Upper lobe of left lung (tissue), 6 donors: ENCODE measurements at regions not wholly inside any gene's neighbourhood (a gene's known extent, or its start where the extent isn't known, plus 50 kb on each side); places are given as distances from the start of the nearest gene placed in this dataset.
"Not testable (repeated sequence)": the region's sequence is repeated elsewhere in the genome, so short reads cannot be mapped to it uniquely, and the experiment has no call there.

Source experiments
- ATAC-seq, 2 donors: fragments of 200-7000 bp; cut with Tn5 transposase; one replicate each; pipeline ENCODE4 v1.9.1; 2022; ENCODE audit warnings: mild to moderate bottlenecking in 2 of 2, moderate library complexity in 2 of 2; ENCODE audit not compliant: low FRiP score in 2 of 2
- DNase-seq, 2 donors: peaks; one replicate each; pipeline ENCODE4 v3.0.0-alpha.2; 2019 to 2020
- H3K27ac ChIP-seq, 4 donors: fragments of 200-600 bp; sonication (generic); one replicate each; pipeline ENCODE4 v1.5.1; 2016 to 2019
- H3K27me3 ChIP-seq, 4 donors: fragments of 200-600 bp; sonication (generic); one replicate each; pipeline ENCODE4 v1.5.1; 2017 to 2019
- H3K36me3 ChIP-seq, 4 donors: fragments of 200-600 bp; sonication (generic); one replicate each; pipeline ENCODE4 v1.5.1; 2016 to 2019
- H3K4me1 ChIP-seq, 4 donors: fragments of 200-600 bp; sonication (generic); one replicate each; pipeline ENCODE4 v1.5.1; 2018 to 2019
- H3K4me3 ChIP-seq, 4 donors: fragments of 200-600 bp; sonication (generic); one replicate each; pipeline ENCODE4 v1.5.1; 2017 to 2019; ENCODE audit warnings: mild to moderate bottlenecking in 2 of 4, moderate library complexity in 1 of 4
- H3K9me3 ChIP-seq, 4 donors: fragments of 200-600 bp; sonication (generic); one replicate each; pipeline ENCODE4 v1.5.1; 2018 to 2019
- EP300 ChIP-seq, 4 donors: sonication (generic); formaldehyde crosslinking; IDR thresholded peaks; one replicate each; pipeline ENCODE4 v1.5.1; 2017; ENCODE audit warnings: antibody characterized with exemption in 4 of 4, control low read depth in 2 of 4
- POLR2A ChIP-seq, 4 donors: fragments of 450-650 bp; IDR thresholded peaks; one replicate each; pipeline ENCODE4 v1.5.1; 2016 to 2017; ENCODE audit warnings: antibody characterized with exemption in 4 of 4, mild to moderate bottlenecking in 2 of 4
- POLR2AphosphoS5 ChIP-seq, 2 donors: sonication (generic); formaldehyde crosslinking; IDR thresholded peaks; one replicate each; pipeline ENCODE4 v1.5.1; 2017; ENCODE audit warnings: antibody characterized with exemption in 2 of 2
- WGBS, 2 donors: methylation state at CpG; one replicate each; pipeline ENCODE4 v1.1.5; 2017 to 2018; 5-methylcytosine and 5-hydroxymethylcytosine counted together
- TF ChIP-seq, protein P1 (sequence below), 6 experiments: fragments of 450-650 bp in 4 of 6; fragments of 200-600 bp in 2 of 6; sonication (generic) in 2 of 6; IDR thresholded peaks; one replicate each; pipeline ENCODE4 v1.5.1; 2016 to 2019; ENCODE audit warnings: antibody characterized with exemption in 6 of 6
- donor health status: DM: no; HTN: no; CAD: no; lungs with moderate emphysema.
- donor health status: DM: no; HTN: yes; CAD: no; lungs with severe emphysema.

DNA sequence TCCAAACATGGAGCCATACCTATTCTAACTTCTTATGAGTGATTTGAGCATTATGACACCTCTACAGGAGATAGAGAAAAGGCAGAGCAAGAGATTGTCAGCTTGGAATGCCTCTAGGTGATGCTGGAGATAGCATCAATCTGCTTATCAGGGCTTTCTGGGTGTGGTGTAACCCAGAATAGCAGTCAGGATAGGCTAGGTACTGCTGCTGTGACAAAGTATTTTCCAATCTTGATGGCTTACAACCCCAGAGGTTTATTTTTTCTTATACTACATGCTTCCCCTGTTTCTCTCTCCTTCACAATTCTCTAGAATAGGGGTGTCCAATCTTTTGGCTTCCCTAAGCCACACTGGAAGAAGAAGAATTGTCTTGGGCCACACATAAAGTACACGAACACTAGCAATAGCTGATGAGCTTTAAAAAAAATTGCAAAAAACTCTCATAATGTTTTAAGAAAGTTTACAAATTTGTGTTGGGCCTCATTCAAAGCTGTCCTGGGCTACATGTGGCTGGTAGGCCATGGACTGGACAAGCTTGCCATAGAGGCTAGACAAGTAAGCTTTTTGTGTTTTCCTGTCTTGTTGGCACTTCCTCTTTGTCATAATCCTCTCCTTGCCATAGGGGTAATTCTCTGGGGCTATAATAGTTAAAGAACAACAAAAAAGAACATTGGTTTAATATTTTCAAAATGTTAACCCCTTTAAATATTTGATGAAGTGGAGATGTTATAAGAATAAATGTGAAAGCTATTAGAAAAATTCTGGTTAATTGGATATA, 123.9 kb upstream of the PMCH start:
- H3K9me3 ChIP-seq, result no peaks in the 10 kb centered on the region
- H3K4me1 ChIP-seq, result no peaks in the 10 kb centered on the region
- DNase-seq (no peak), ATAC-seq (no peak)
- H3K27ac ChIP-seq, result no peak overlapping the region
- H3K36me3 ChIP-seq, result no peaks in the 10 kb centered on the region
- TF ChIP-seq, protein P1, sequence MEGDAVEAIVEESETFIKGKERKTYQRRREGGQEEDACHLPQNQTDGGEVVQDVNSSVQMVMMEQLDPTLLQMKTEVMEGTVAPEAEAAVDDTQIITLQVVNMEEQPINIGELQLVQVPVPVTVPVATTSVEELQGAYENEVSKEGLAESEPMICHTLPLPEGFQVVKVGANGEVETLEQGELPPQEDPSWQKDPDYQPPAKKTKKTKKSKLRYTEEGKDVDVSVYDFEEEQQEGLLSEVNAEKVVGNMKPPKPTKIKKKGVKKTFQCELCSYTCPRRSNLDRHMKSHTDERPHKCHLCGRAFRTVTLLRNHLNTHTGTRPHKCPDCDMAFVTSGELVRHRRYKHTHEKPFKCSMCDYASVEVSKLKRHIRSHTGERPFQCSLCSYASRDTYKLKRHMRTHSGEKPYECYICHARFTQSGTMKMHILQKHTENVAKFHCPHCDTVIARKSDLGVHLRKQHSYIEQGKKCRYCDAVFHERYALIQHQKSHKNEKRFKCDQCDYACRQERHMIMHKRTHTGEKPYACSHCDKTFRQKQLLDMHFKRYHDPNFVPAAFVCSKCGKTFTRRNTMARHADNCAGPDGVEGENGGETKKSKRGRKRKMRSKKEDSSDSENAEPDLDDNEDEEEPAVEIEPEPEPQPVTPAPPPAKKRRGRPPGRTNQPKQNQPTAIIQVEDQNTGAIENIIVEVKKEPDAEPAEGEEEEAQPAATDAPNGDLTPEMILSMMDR (IDR thresholded peaks at IDR 0.05), result no peak
- no peak for TF ChIP-seq POLR2A (IDR thresholded peaks at IDR 0.05)
- TF ChIP-seq EP300 (IDR thresholded peaks at IDR 0.05), result no peak
- TF ChIP-seq POLR2AphosphoS5 (IDR thresholded peaks at IDR 0.05), result no peak
- no peak overlapping the region for H3K4me3 ChIP-seq
- WGBS, 2 donors, result 88% methylated on average over 1 of the region's 1 CpG
- H3K27me3 ChIP-seq, result no peaks in the 10 kb centered on the region

DNA sequence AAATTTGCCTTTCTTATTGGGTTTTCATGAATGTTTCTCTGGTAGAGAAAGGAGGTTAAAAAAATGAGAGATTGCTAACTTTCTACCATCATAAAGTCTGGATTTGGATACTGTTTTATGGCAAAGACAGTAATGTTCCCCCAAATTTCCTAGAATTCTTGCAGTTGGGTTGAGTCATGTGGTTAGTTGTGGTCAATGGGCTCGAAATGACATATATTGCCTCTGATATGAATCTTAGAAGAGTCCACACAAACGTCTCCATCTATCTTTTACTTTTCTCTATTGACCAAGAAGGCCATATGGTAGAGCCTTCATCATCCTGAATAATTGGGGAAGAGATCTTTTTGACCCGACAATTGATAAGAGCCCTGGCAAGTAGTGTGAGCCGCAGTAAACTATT, 119.5 kb upstream of the PMCH start:
- no peaks in the 10 kb centered on the region for H3K27me3 ChIP-seq
- no peak for TF ChIP-seq POLR2AphosphoS5 (IDR thresholded peaks at IDR 0.05)
- TF ChIP-seq, protein P1 (IDR thresholded peaks at IDR 0.05), result no peak
- no peak for TF ChIP-seq POLR2A (IDR thresholded peaks at IDR 0.05)
- no peak for TF ChIP-seq EP300 (IDR thresholded peaks at IDR 0.05)
- no peak for DNase-seq
- no peaks in the 10 kb centered on the region for H3K4me1 ChIP-seq
- no peaks in the 10 kb centered on the region for H3K36me3 ChIP-seq
- ATAC-seq, result no peak
- H3K4me3 ChIP-seq, result no peak overlapping the region
- 76 to 79% methylated on average over 4 of the region's 4 CpGs for WGBS, 2 donors
- no peak overlapping the region for H3K27ac ChIP-seq
- H3K9me3 ChIP-seq, result no peaks in the 10 kb centered on the region

DNA sequence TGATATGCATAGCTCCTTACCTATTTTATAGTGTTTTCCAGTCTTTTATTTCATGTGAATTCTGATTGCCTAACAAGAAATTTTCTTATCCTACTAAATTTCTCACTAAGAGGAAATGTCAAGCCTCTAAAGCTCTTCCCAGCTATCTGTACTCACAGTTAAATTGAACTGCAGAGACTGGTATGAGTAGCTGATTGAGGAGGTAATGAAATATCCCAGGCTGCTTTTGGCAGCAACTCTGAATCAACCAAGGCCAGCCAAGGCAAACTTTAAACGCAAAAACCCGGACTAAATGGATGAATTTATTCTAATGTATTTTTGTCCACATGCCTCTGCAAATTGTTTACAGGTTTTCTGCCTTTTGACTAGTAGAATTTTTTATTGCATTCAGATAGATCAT, 119.1 kb upstream of the PMCH start:
- WGBS, 2 donors, result 85 to 87% methylated on average over 2 of the region's 2 CpGs
- ATAC-seq (no peak), DNase-seq (no peak)
- Histone ChIP-seq H3K36me3 (no peaks in the 10 kb centered on the region), H3K4me1 (no peaks in the 10 kb centered on the region), H3K4me3 (no peak overlapping the region), H3K27me3 (no peaks in the 10 kb centered on the region), H3K9me3 (no peaks in the 10 kb centered on the region), H3K27ac (no peak overlapping the region)
- no peak for TF ChIP-seq EP300 (IDR thresholded peaks at IDR 0.05)
- no peak for TF ChIP-seq POLR2AphosphoS5 (IDR thresholded peaks at IDR 0.05)
- TF ChIP-seq, protein P1 (IDR thresholded peaks at IDR 0.05), result no peak
- TF ChIP-seq POLR2A (IDR thresholded peaks at IDR 0.05), result no peak

DNA sequence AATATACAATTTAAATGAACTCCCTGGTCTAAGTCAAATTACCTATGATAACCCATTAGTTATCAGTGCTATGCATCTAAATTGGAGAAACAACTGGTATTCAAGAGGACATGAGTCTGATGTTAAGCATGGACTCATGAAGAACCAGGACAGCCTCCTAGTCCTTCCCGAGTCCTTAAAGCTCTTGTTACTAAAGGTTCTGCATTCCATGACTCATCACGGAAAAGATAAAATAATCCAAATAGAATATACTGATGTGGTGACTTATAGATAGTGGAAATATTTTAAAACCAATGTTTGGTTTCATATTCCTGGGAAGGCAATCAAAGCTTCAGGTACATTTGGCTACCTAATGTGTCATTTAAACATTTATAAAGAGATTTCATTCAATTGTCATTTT, 117.2 kb upstream of the PMCH start:
- H3K4me3 ChIP-seq, result no peak overlapping the region
- ATAC-seq (no peak), DNase-seq (no peak)
- no peaks in the 10 kb centered on the region for H3K9me3 ChIP-seq
- no peaks in the 10 kb centered on the region for H3K27me3 ChIP-seq
- H3K4me1 ChIP-seq, result no peaks in the 10 kb centered on the region
- WGBS, 2 donors, result 86 to 95% methylated on average over 2 of the region's 2 CpGs
- no peak overlapping the region for H3K27ac ChIP-seq
- TF ChIP-seq POLR2A (IDR thresholded peaks at IDR 0.05) (no peak), POLR2AphosphoS5 (IDR thresholded peaks at IDR 0.05) (no peak), EP300 (IDR thresholded peaks at IDR 0.05) (no peak)
- TF ChIP-seq, protein P1 (IDR thresholded peaks at IDR 0.05), result no peak
- H3K36me3 ChIP-seq, result no peaks in the 10 kb centered on the region

DNA sequence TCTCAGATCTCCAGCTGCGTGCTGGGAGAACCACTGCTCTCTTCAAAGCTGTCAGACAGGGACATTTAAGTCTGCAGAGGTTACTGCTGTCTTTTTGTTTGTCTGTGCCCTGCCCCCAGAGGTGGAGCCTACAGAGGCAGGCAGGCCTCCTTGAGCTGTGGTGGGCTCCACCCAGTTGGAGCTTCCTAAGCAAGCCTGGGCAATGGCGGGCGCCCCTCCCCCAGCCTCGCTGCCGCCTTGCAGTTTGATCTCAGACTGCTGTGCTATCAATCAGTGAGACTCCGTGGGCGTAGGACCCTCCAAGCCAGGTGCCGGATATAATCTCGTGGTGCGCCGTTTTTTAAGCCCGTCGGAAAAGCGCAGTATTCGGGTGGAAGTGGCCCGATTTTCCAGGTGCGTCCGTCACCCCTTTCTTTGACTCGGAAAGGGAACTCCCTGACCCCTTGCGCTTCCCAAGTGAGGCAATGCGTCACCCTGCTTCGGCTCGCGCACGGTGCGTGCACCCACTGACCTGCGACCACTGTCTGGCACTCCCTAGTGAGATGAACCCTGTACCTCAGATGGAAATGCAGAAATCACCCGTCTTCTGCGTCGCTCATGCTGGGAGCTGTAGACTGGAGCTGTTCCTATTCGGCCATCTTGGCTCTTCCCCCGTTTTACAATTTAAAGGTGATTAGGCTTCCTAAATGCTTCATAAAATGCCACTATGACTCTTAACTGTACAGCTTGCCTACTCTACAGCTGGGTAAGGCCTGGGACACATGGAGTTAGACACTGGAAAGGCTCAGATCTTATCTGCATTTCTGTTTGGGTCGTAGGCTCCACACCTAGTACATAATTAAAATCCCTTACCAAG, 115.7 kb upstream of the PMCH start:
- WGBS, 2 donors, result 91 to 93% methylated on average over 32 of the region's 33 CpGs

More for the DNA sequence above, 115.7 kb upstream of the PMCH start:
- H3K9me3 ChIP-seq, H3K36me3 ChIP-seq, ATAC-seq, H3K27ac ChIP-seq, H3K4me3 ChIP-seq, H3K4me1 ChIP-seq, H3K27me3 ChIP-seq: not testable (repeated sequence)
- peak in 1 of 2 donors; percentile 67 for DNase-seq
